ENCODE measurements at regions not wholly inside any gene's neighbourhood (a gene's known extent, or its start where the extent isn't known, plus 50 kb on each side); places are given as distances from the start of the nearest gene placed in this dataset.

DNA sequence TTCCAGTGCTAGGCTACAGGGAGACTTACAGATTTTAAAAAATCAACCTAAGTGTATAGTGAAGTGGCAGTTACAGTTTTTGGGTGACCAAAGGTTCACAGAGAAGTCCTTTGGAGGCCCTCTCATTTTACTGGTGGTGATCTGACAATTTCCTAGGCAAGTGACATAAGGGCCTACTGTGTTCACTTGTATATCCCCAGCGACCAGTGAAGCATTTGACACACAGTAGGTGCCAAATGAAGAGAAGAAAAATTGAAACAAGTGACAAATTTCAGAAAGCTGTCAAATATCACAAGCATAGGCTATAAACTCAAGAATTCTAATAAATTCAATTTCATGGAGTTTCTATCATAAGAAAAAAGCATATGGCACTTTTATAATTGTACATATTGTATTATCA lies 89.5 kb downstream of the RPL22L1 start:
- DNase-seq: no peak

DNA sequence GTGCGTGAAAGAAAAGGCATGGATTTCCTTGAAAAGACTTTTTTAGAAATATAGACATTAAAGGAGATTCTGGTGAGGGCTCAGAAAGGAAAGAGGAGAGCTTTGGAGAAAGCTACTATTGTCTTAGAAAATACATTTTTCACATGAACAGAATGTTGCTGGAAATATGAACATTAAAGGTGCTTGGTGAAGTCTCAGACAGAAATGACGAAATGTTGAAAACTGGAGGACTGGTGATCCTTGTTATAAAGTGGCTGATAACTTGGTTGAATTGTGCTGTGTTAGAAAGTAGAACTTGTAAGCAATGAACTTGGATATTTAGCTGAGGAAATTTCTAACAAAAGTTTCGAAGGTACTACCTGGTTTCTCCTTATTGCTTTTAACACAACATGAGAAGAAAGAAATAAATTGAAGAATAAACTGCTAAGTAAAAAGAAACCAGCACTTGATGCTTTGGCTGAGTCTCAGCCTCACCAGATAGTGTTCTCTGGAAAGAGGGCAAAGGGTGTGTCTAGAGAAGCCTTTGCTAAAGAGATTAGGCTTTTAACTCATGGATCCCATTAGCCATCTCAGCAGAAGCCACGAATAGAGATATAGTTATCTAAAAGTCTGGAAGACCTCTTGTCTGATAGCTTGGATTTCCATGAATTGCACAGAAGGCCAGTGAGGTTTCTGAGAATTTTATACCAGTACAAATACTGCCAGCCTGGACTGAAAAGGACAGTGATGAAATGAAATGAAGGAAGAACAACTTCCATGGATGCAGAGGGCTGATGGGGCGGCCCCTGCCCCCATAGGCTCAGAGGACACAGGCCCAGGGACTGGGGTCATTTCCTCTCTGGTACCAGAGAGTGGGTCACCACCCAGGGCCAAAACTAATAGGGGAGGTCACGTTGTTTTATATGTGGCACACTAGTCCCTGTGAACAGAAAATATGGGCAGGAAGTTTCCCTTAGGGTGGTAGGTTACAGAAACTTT lies 91.5 kb downstream of the RPL22L1 start:
- DNase-seq: no peak

DNA sequence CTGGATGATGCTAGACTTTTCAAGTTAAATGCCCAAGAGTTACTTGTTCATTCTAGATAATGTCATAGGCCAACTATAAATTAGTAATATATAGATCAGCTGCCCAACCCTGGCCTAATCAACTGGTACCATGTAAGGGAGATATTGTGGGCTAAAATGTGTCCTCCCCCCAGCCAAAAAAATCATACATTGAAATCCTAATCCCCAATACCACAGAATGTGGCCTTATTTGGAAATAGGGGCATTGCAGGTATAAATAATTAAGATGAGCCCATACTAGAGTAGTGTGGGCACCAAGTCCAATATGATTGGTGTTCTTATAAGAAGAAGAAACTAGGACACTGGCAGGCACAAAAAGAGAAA lies 92.5 kb downstream of the RPL22L1 start:
- no peak for DNase-seq

DNA sequence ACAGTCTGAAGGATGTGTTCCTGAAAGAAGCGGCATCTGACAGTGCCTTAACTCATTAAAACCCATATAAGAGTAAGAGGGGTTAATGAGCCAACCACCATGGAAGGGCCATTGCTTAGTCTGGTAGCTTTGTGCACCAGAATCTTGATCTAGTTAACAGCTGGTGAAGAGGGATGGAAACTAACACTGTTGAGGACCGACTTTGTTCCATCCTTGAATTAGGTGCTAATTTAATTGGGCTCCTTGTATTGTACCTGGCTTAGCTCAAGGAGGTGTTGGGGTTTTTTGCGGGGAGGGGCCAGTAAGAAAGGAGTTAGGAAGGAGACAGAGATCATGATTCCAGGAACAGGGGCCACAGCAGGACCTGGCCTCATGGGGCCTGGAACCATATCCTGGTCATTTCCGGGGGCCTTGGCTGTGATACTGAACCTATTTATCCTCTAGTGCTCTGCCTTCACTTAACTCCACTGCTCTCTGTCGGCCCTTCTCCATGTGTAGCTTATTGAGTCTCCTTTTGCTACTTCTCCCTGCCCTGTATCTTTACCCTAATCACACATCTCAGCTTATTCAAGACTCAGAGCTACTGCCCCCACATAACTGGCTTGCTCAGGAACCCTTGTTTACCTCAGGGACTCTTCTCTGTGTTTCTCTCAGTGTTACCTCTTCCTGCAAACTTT lies 93.0 kb downstream of the RPL22L1 start:
- no peak for DNase-seq

DNA sequence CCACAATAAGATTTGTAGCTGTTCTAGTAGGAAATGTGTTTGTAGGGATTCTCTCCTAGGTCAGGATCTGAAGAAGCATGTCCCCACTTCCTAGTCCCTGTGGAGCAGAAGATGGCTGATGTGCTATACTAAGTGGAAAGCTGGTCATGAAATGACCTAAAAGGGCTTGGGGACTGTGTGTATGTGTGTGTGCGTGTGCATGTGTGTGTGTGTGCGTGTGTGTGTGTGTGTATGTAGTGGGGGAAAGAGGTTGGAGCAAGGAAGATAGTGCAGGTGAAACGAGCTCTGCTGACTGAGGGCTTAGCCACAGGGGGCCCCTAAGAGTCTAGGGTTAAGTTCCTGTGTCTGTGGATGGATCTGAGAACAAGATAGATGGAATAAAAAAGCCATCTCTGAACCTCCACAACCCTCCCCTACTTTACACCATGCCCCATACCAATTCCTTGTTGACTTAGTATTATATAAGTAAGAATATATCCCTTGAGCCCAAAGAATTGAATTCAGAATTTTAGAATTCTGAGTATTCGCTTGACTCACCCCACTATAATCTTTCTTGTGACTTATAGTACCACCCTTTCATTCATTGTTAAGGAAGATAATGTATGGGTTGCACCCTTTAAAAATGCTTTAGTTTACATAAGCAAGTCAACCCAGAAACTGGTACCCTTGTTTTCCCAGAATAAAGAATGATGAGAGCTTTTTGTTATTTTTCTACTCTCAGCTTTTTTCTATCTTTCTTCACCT lies 96.1 kb downstream of the RPL22L1 start:
- no peak for DNase-seq

DNA sequence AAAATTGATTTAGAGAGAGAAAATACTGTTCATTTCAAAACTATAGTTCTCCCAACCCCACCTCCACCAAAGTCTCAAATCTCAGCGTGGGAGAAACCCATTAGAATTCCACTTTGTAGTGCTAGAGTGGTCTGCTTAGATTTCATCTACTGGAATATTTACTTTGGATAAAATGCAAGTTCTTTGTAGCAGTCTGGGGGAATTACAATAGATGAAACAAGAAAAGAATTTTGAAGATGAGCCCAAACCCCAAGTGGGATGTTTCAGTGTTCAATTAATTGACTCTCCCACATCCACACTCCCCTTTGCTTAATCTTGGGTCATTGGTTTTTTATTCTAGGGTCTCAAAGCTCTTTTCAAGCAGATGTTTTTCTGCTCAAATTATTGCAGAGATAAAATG lies 97.8 kb downstream of the RPL22L1 start:
- DNase-seq: no peak

DNA sequence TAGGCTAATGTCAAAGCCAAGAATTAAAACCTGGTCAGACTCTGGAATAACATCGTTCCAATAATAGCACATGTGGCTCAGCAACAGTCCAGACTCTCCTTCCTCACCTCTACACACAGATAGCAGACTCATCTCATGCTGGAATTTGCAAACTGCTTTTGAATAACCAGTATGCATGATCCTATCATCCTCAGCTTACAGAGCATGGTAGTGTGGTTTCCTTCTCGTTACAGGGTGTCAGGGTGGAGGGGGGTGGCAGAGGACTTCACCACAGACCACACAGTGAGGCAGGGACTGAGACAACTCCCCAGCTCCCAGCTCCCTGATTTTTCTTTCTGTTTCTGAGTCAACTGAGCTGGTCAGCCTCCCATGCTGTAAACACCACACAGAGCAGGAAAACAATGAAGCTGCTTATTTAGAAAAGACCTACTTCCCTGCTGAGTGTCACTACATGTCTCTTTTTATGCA lies 101.6 kb downstream of the RPL22L1 start:
- no peak for DNase-seq

DNA sequence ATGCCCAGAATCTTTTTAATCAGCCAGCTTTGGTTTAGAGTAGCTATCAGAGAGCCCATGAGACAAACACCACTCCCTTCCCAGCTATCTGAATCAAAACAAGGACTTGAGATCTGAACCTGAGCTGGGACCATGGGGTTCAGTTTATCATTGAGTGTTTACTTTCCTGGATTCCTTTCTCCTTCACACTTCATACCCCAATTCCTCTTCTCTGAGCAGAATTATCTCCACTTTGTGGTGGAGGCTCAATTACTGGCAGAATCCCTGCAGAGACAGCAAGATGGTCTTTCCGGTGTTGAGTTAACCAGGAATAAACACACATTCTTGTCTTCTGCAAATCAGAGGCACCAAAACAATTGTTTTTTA lies 102.4 kb downstream of the RPL22L1 start:
- no peak for DNase-seq

DNA sequence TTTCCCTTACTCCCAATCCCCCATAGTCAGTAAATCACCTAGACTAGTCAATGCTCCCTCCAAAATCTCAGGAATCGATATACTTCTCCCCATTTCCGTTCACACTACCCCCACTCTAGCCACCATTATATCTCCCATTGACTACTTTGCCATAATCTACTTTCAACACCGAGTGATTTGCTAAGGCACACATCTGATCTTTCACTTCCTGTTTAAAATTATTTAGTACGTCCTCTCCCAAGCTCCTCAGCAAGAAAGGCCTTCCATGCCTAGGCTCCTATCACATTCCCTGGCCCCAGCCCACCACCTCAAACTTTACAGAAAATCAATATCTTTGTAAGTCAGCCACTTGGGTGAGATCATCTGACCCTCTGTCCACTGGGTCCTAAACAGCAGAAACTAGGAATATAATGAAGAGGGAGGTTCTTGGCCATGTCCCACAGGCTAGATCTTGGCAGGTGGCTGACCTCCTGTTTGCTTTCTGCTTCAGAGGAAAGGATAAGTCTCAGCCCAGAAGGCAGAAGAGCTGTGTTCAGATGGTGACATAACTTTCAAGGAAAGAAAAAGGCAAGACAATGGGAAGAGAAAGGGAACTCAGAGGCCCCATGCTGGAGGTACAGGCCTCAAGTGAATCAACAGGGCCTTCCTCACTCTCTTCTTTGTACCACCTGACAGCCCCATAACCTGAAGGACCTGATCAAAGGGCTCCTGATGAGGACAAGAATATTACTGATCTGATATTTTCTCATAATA lies 103.0 kb downstream of the RPL22L1 start:
- DNase-seq: no peak

DNA sequence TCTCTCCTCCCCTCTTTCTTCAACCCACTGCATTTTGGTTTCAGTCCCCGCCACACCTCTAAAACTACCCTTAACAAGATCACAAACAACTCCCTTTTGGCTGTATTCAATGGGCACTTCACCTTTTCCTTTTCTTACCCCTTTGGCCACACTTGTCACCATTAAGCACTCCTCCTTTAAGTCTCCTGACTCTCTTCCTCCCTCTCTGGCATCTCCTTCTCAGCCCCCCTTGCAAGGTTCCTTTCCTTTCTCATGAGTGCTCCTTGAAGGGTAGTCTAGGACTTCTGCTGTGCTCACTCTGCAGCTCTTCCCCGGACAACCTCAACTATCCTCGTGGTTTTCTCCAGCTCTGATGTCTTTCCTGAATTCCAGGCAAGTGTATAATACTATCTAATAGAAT lies 103.7 kb downstream of the RPL22L1 start:
- no peak for DNase-seq

DNA sequence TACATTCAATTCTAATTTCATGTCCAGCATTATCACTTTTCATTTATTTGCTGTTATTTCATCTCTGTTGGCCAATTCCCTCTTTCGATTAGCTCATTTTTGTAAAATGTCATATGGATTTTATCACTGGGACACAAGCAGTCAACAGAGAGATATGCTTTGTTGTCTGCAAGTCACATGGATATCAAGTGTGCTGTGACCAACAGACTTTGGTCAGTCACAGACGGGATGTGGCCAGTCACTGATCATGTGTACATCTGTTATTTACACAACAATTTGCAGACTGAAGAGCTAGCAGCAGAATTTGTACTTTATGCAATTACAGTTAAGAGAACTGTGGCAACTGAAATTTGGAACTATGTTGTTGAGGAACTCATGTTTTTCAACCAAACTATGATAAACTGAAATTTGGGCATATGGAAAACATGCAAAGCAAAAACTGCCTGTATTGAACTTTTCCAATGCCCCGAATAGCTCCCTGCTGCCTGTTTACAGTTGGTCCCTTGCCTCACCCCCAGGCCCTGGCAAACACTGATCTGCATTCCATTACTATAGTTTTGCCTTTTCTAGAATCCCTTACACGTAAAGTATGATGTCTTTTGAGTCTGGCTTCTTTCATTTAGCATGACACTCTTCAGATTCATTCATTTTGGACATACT lies 104.4 kb downstream of the RPL22L1 start:
- no peak for DNase-seq

DNA sequence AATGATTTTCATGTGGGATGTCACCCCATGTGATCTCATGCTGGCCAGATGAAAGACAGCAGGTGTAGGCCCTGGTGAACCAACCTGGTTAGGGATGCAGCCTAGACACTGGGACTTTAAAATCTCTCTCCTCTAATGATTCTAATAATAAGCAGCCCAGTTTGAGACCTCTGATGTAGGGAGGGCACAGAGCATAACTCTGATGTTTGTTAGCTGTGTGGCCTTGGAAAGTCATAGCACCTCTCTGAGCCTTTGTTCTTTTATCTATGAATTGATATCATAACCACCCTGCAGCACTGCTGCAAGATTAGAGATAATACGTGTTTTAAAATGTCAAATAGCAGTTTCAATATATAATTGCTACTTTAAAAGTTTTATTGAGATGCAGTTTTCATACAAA lies 106.0 kb downstream of the RPL22L1 start:
- DNase-seq: no peak

DNA sequence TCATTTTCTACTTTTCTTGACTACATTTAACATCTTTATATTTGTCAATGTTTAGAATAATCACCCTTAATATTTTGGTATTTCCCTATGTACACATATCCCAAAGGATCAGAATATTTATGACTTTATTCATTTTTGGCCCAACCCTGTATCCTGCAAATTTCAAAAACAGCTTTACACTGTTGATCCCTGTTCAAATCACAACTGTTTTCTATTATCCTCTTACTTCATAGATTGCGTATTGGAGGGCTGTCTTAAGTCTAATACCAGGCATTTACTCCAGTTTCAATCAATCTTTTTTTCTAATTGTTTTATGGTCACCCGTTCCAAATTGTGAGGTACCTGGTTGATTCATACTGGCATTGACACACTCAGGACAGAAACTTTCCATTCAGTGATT lies 107.9 kb downstream of the RPL22L1 start:
- DNase-seq: no peak

DNA sequence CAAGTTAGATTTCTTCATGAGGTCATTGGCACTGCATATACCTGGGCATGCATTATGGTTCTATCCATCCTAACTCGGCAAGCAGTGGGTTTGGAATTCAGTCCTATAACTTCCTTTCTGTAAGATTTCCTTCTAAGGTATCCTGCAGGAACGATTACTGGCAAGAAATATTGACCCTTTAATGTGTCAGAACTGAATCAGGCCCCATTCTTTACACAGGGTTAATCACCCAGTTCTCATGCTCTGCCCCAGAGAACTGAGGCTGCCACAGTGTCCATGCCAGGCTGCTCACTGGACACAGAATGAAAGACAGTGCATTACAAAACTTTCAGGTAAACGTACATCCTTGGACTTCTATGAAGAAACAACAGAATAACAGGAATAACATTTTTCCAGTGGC lies 108.9 kb downstream of the RPL22L1 start:
- DNase-seq: no peak

DNA sequence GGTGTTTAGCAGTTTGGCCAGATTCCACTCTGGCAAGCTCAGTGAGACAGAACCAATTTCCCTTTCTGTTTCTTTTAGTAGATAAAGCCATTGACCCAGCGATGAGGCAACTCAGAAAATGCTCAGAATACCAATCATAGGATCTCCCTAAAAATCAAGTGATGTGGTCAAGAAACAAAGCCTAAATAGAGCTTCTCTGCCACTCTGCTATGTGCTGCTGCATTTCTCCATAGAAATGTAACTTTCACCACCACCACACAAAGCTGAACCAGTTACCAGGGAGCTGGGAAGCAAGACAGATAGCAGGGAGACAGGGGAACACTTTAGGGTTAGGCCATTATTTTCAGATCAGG lies 109.8 kb downstream of the RPL22L1 start:
- no peak for DNase-seq

DNA sequence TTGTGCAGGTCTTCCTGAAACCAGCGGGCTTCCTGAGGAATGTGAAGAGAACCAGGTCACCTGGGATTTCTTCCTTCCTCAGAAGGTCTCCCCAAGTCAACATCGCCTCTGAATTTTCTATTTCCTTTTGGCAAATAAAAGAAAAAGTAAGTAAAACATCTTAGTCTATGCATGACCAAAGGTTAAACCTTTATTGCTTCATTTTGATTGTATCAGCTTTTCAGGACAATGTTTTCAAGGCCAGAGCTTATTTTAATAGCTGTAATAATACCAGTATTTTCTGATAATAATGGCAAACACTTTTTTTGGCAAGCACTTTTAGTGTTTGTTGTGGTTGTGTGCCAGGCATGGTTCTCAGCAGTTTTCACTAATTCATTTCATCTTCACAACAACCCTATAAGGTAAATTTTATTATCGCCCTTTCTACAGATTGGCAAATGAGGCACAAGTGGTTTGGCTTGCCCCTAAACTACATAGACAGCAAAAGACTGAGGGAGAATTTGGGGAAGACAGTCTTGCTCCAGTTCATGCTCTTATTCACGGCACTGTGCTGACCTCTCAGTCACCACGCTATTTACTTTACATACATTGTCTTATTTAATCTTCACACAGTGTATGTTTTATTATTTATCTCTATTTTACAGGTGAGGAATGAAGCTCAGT lies 110.4 kb downstream of the RPL22L1 start:
- DNase-seq: no peak

DNA sequence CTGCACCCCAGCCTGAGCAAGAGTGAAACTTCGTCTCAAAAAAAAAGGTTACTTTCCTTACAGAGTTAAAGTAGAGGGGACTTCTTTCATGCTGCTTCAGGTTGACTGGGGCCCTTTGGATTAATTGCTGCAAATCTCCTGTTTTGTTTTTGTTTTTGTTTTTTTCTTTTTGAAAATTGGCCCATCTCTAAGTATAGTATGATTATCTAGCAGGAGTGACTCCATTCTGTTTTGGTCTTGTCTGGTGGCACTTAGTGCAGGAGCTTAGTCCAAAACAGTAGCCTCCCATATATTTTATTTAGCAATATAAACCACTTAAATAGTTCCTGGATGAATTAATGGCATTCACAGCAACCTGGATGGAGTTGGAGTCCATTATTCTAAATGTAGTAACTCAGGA lies 113.0 kb downstream of the RPL22L1 start:
- DNase-seq: no peak

DNA sequence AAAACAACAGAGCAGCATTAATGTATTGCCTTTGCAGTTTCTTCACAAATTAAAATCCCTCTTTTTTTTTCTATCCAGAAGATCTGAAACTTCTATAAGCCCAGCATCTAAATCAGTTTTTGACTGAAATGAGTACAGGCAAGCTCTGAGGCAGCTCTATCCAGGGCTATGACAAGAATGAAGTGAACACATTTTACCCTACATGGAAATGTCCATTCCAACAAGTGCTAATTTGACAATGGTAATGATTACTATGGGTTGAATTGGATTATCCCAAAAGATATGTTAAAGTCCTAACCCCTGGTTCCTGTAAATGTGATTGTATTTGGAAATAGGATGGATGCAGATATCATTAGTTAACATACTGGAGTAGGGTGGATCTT lies 115.7 kb downstream of the RPL22L1 start:
- no peak for DNase-seq

DNA sequence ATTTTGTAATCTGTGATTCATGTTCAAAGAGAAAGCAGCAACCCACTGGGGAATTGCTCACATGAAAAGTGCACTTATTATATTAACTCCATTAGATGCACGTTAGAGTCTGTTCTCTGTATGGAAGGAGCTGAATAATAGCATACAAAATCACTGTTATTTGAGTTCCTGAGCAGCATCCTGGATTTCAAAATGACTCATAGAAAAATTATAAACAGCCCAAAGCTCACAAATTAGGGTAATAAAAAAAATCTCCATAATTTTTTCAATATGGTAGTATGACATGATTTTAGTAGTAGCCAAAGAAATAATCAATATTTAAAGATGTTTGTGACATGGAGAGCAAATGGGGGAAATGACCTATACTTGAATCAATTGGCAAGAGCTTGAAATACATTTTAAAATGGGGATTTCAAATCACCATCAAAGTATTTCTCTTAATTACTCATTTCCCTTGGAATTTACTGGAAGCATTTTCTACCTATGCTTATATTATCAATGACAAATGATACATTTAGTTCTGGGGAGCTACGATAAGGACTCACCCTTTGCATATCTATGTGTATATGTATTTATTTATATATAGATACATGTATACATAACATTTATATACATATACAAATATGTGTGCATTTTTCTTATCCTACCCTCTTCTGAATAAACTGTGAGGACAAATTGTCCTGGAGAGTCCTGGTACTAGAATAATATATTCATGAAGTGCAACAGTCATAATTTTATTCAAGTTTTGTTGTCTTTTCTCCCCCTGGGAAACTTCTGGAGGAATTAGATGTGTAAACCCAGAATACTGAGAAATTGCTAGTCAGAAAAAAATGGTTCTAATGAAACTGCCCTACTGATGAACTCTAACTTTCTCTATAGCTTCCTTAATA lies 116.3 kb downstream of the RPL22L1 start:
- no peak for DNase-seq

DNA sequence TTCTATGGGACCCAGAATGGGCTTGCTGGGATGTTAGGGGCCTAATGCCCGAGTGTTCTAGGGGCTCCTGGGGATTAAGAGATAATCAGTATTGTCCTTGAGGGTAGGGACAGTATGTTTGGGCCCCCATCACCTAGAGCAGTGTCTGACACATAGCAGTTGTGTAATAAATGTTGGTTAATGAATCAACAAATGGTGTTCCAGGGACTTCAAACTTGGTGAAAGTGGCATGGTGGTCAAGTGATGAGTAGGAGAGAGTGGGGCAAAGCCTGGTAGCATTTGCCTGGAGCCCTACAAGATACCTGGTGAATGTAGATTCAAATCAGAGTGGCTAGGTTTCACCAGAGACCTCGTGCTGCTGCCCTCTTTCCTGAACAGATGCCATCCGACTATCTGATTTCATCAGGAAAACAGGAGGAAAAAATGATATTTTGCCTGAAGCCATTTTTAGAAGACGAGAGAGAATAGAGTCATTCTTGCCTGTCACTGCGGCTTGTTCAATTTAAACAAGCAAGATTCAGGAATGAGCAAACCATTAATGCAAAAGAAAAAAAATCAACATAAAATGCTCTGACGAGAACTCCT lies 117.3 kb downstream of the RPL22L1 start:
- no peak for DNase-seq
